Retinal pigment epithelial cell (primary cell): ENCODE measurements at regions not wholly inside any gene's neighbourhood (a gene's known extent, or its start where the extent isn't known, plus 50 kb on each side); places are given as distances from the start of the nearest gene placed in this dataset.

Source experiments
- DNase-seq: peaks from one replicate; pipeline ENCODE4 v3.0.0-alpha.2; 2010; ENCODE audit warnings: low read depth
- H3K4me3 ChIP-seq: 2 replicates; pipeline ENCODE4 v1.5.1; 2011; ENCODE audit warnings: mild to moderate bottlenecking, low read length, control low read depth, moderate library complexity
- CTCF ChIP-seq: conservative IDR thresholded peaks from 2 replicates; pipeline ENCODE4 v1.5.1; 2011; ENCODE audit warnings: low read depth, low read length, control low read depth, inconsistent platforms

- TF ChIP-seq CTCF, result no peak
- peak; percentile 21 for DNase-seq
- no peak overlapping the region for H3K4me3 ChIP-seq
Measured at GRCh38 chr4:160233141-160233540, 1130.3 kb downstream of the RAPGEF2 start.

- no peak for TF ChIP-seq CTCF
- no peak for DNase-seq
- H3K4me3 ChIP-seq, result no peak overlapping the region
Measured at GRCh38 chr4:160235285-160235684, 1132.4 kb downstream of the RAPGEF2 start.

- H3K4me3 ChIP-seq, result no peak overlapping the region
- no peak for DNase-seq
- TF ChIP-seq CTCF, result no peak
Measured at GRCh38 chr4:160235771-160236170, 1132.9 kb downstream of the RAPGEF2 start.

GRCh38 chr4:160238790-160239189 is 1135.9 kb downstream of the RAPGEF2 start:
- no peak for DNase-seq
- H3K4me3 ChIP-seq, result no peak overlapping the region
- no peak for TF ChIP-seq CTCF

- DNase-seq, result no peak
- TF ChIP-seq CTCF, result no peak
- H3K4me3 ChIP-seq, result no peak overlapping the region
Measured at GRCh38 chr4:160247091-160247656, 1144.3 kb downstream of the RAPGEF2 start.

- no peak for DNase-seq
- no peak overlapping the region for H3K4me3 ChIP-seq
- no peak for TF ChIP-seq CTCF
Measured at GRCh38 chr4:160251522-160252170, 1148.8 kb downstream of the RAPGEF2 start.

- TF ChIP-seq CTCF, result no peak
- no peak overlapping the region for H3K4me3 ChIP-seq
- no peak for DNase-seq
Measured at GRCh38 chr4:160257318-160257717, 1154.4 kb downstream of the RAPGEF2 start.
